ENCODE measurements at regions not wholly inside any gene's neighbourhood (a gene's known extent, or its start where the extent isn't known, plus 50 kb on each side); places are given as distances from the start of the nearest gene placed in this dataset.

DNA sequence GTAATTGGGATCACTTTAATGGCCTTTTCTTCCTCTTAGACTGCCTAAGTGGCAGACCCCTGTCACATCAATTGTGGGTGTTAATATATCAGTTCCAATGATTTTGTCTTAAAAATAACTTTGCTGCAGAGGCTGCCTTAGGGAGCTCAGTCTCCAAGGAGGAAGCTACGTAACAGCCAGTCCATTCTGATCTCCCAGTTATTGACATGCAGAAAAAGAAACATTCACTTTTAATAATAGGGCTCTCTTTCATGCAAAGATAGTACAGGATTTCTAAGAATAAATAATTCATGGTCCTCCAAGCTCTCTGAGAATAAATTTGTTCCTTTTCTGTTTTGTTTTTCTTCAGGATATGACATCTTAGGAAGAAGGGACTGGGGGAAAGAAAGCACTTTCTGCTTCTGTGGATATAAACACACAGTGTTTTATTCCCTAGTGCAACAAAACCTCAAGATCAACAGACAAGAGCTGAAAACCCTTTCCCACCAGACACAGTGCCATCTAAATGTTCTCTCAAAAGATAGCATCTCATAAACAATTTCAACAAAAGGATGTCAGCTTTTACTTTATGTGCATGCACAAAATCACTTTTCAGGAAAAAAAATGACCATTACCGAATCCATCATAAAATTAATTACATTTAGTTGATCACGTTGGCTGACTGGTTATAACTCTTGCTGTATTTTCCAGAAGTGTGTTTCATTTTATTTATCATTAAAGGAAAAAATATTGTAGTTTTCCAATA lies 372.4 kb upstream of the SLC7A11 start:
- Histone ChIP-seq H3K27me3 (no peaks in the 10 kb centered on the region), H3K36me3 (no peaks in the 10 kb centered on the region), H3K9me3 (no peaks in the 10 kb centered on the region), H3K4me3 (ENCODE audit: low read depth, low read length) (no peak overlapping the region), H3K4me1 (peaks cover 22% of the 10 kb centered on the region)
- TF ChIP-seq, protein P1, sequence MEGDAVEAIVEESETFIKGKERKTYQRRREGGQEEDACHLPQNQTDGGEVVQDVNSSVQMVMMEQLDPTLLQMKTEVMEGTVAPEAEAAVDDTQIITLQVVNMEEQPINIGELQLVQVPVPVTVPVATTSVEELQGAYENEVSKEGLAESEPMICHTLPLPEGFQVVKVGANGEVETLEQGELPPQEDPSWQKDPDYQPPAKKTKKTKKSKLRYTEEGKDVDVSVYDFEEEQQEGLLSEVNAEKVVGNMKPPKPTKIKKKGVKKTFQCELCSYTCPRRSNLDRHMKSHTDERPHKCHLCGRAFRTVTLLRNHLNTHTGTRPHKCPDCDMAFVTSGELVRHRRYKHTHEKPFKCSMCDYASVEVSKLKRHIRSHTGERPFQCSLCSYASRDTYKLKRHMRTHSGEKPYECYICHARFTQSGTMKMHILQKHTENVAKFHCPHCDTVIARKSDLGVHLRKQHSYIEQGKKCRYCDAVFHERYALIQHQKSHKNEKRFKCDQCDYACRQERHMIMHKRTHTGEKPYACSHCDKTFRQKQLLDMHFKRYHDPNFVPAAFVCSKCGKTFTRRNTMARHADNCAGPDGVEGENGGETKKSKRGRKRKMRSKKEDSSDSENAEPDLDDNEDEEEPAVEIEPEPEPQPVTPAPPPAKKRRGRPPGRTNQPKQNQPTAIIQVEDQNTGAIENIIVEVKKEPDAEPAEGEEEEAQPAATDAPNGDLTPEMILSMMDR (IDR thresholded peaks at IDR 0.05; ENCODE audit: low read depth, low read length): no peak
- DNase-seq: no peak

DNA sequence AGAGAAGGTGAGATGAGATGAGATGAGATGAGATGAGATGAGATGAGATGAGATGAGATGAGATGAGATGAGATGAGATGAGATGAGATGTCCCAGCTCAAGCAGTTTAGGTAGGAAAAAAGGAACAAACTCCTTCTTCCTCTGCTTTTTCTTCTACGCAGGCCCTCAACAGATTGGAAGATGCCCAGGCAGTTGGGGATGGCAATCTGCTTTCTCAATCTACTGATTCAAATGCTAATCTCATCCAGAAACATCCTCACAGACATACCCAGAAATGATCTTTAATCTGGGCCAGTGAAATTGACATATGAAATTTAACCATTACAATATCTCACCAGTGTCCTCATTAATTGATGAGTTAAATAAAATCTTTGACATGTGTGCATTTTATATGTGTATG lies 370.3 kb upstream of the SLC7A11 start:
- Histone ChIP-seq H3K4me3 (ENCODE audit: low read depth, low read length) (no peak overlapping the region), H3K36me3 (no peaks in the 10 kb centered on the region), H3K9me3 (no peaks in the 10 kb centered on the region), H3K27me3 (no peaks in the 10 kb centered on the region), H3K4me1 (peaks cover 22% of the 10 kb centered on the region)
- no peak for DNase-seq
- TF ChIP-seq, protein P1 (IDR thresholded peaks at IDR 0.05; ENCODE audit: low read depth, low read length): no peak

DNA sequence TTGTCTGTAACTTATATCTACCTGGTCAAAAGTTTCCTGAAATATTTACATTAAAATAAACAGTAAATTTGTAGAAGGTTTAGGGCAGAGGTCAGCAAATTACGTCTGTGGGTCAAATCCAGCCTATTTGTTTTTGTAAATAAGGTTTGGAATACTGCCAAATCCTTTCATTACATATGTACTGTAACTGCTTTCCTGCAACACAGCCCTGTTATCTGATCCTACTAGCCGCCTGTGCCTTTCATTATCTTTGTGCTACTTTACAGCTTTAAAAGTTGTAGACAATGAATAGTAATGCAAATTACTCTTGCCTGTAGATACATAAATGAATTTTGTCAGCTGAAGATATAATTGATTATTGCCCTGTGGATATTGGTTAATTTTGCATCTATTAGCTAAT lies 369.6 kb upstream of the SLC7A11 start:
- TF ChIP-seq, protein P1 (IDR thresholded peaks at IDR 0.05; ENCODE audit: low read depth, low read length): no peak

DNA sequence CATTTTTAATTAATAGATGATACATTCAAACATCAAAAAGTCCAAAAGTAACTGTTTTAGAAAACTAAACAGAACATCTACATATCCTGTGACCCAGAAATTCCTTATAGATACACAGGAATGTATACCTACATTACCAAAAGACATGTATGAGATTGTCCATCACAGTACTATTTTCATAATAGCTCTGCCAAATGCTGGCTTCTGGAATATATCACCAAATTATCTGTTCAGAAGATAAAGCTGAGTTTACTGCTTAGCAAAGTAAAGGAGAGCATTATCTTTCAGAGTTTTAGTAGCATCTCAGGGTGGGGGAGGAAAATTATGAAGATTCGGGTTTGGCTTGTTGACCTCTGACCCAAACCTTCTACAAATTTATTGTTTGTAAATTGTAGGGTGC lies 368.9 kb upstream of the SLC7A11 start:
- H3K4me3 ChIP-seq (ENCODE audit: low read depth, low read length): no peak overlapping the region
- H3K9me3 ChIP-seq: no peaks in the 10 kb centered on the region
- no peaks in the 10 kb centered on the region for H3K36me3 ChIP-seq
- no peak for DNase-seq
- peaks cover 22% of the 10 kb centered on the region for H3K4me1 ChIP-seq
- H3K27me3 ChIP-seq: no peaks in the 10 kb centered on the region
- TF ChIP-seq, protein P1 (IDR thresholded peaks at IDR 0.05; ENCODE audit: low read depth, low read length): no peak

More for the DNA sequence above, 369.6 kb upstream of the SLC7A11 start:
- H3K4me1 ChIP-seq: peaks cover 22% of the 10 kb centered on the region
- H3K36me3 ChIP-seq: no peaks in the 10 kb centered on the region
- no peaks in the 10 kb centered on the region for H3K27me3 ChIP-seq
- peak; percentile 37 for DNase-seq
- H3K4me3 ChIP-seq (ENCODE audit: low read depth, low read length): no peak overlapping the region
- H3K9me3 ChIP-seq: no peaks in the 10 kb centered on the region

DNA sequence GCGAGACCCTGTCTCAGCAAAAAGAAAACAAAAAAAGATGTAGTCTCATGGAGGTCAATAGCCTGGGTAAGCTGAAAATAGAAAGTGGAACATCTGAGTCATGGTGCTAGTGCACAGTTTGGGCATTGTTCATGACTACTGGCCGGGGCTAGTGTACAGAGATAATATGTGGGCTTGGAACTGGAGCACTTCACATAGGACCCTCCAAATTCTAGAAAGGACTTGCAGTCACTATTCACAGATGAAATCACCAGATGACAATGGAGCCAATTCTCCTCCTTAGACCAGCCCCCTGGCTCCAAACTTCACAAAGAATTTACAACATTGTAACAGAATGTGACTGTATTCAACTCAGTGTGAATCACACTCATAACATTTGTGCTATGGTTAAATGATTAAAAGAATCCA lies 367.8 kb upstream of the SLC7A11 start:
- Histone ChIP-seq H3K4me3 (ENCODE audit: low read depth, low read length) (no peak overlapping the region), H3K9me3 (no peaks in the 10 kb centered on the region), H3K27me3 (no peaks in the 10 kb centered on the region), H3K4me1 (peaks cover 22% of the 10 kb centered on the region), H3K36me3 (no peaks in the 10 kb centered on the region)
- TF ChIP-seq, protein P1 (IDR thresholded peaks at IDR 0.05; ENCODE audit: low read depth, low read length): no peak
- DNase-seq: no peak

DNA sequence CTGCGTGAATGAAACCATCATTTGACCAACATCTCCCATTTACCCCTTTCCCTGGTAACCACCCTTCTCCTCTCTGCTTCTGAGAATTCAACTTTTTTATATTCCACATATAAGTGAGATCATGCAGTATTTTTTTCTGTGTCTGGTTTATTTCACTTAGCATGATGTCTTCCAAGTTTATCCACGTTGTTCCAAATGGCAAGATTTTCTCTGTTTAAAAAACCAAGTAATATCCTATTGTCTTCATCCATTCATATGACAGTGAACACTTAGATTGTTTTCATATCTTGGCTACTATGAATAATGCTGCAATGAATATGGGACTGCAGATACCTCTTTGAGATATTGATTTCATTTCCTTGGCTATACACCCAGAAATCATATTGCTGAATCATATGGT lies 362.4 kb upstream of the SLC7A11 start:
- H3K9me3 ChIP-seq: no peaks in the 10 kb centered on the region
- H3K4me1 ChIP-seq: 0 out of 2 replicates have a peak, but pooled peaks cover 4% of the 10 kb centered on the region
- TF ChIP-seq, protein P1 (IDR thresholded peaks at IDR 0.05; ENCODE audit: low read depth, low read length): no peak
- no peaks in the 10 kb centered on the region for H3K36me3 ChIP-seq
- no peaks in the 10 kb centered on the region for H3K27me3 ChIP-seq
- no peak overlapping the region for H3K4me3 ChIP-seq (ENCODE audit: low read depth, low read length)
- no peak for DNase-seq
